Osteoblast (primary cell): ENCODE measurements at regions not wholly inside any gene's neighbourhood (a gene's known extent, or its start where the extent isn't known, plus 50 kb on each side); places are given as distances from the start of the nearest gene placed in this dataset.

ENCODE experiments used
- DNase-seq: peaks from one replicate; pipeline ENCODE4 v3.0.0; 2011; ENCODE audit warnings: low spot score, mixed read lengths; ENCODE audit not compliant: insufficient read length; ENCODE audit errors: missing footprints
- H2AFZ ChIP-seq: 2 replicates; pipeline ENCODE4 v1.6.0; 2011; ENCODE audit warnings: mild to moderate bottlenecking, low read length
- H3K27ac ChIP-seq: 2 replicates; pipeline ENCODE4 v1.5.1; 2011; ENCODE audit warnings: mild to moderate bottlenecking, low read depth, low read length, moderate library complexity
- H3K27me3 ChIP-seq: 2 replicates; pipeline ENCODE4 v1.6.0; 2012; ENCODE audit warnings: mild to moderate bottlenecking, control low read depth, inconsistent platforms, low read length, moderate library complexity; ENCODE audit not compliant: insufficient read depth
- H3K36me3 ChIP-seq: 2 replicates; pipeline ENCODE4 v1.5.1; 2011; ENCODE audit warnings: mild to moderate bottlenecking, low read length, control low read depth, moderate library complexity; ENCODE audit not compliant: insufficient read depth
- H3K4me1 ChIP-seq: 2 replicates; pipeline ENCODE4 v1.5.1; 2011; ENCODE audit warnings: mild to moderate bottlenecking, low read length, control low read depth, moderate library complexity; ENCODE audit not compliant: insufficient read depth
- H3K4me2 ChIP-seq: 2 replicates; pipeline ENCODE4 v1.6.0; 2011; ENCODE audit warnings: mild to moderate bottlenecking, low read length; ENCODE audit not compliant: insufficient read depth
- H3K4me3 ChIP-seq: fragments of 200-600 bp; sonication (generic); 3 replicates; pipeline ENCODE4 v1.5.1; 2012; ENCODE audit warnings: mild to moderate bottlenecking, low read length, inconsistent platforms; ENCODE audit not compliant: insufficient read depth
- H3K79me2 ChIP-seq: 2 replicates; pipeline ENCODE4 v1.6.0; 2012; ENCODE audit warnings: mild to moderate bottlenecking, low read length, control low read depth, inconsistent platforms; ENCODE audit not compliant: insufficient read depth
- H3K9me3 ChIP-seq: 2 replicates; pipeline ENCODE4 v1.5.1; 2011; ENCODE audit warnings: low read depth, low read length, control low read depth
- H4K20me1 ChIP-seq: 2 replicates; pipeline ENCODE4 v1.6.0; 2012; ENCODE audit warnings: mild to moderate bottlenecking, low read length, control low read depth; ENCODE audit not compliant: insufficient read depth
- CTCF ChIP-seq: IDR thresholded peaks from 2 replicates; pipeline ENCODE4 v1.5.1; 2011; ENCODE audit warnings: mild to moderate bottlenecking, low read depth, low read length, moderate library complexity; ENCODE audit errors: extremely low read depth

GRCh38 chr17:53118948-53119347, 703.8 kb upstream of the KIF2B start:
- Histone ChIP-seq H3K27ac (no peak overlapping the region), H3K4me1 (no peaks in the 10 kb centered on the region), H3K4me3 (no peak overlapping the region), H3K27me3 (no peaks in the 10 kb centered on the region), H3K79me2 (no peaks in the 10 kb centered on the region), H4K20me1 (no peaks in the 10 kb centered on the region), H3K4me2 (no peak overlapping the region), H3K36me3 (no peaks in the 10 kb centered on the region), H2AFZ (no peak overlapping the region), H3K9me3 (no peaks in the 10 kb centered on the region)
- no peak for DNase-seq
- no peak for TF ChIP-seq CTCF

- Histone ChIP-seq H3K4me1 (no peaks in the 10 kb centered on the region), H3K36me3 (no peaks in the 10 kb centered on the region), H3K79me2 (no peaks in the 10 kb centered on the region), H3K9me3 (peaks cover 4% of the 10 kb centered on the region), H3K27me3 (no peaks in the 10 kb centered on the region), H3K4me2 (no peak overlapping the region), H4K20me1 (no peaks in the 10 kb centered on the region), H3K27ac (no peak overlapping the region), H3K4me3 (no peak overlapping the region), H2AFZ (no peak overlapping the region)
- TF ChIP-seq CTCF = no peak
- peak; percentile 1 for DNase-seq
These were observed 715.8 kb upstream of the KIF2B start for GRCh38 chr17:53106886-53107285.

- no peaks in the 10 kb centered on the region for H3K79me2 ChIP-seq
- H3K4me2 ChIP-seq = no peak overlapping the region
- H2AFZ ChIP-seq = no peak overlapping the region
- H3K27me3 ChIP-seq = no peaks in the 10 kb centered on the region
- DNase-seq = no peak
- H3K36me3 ChIP-seq = no peaks in the 10 kb centered on the region
- no peaks in the 10 kb centered on the region for H4K20me1 ChIP-seq
- no peak overlapping the region for H3K4me3 ChIP-seq
- H3K9me3 ChIP-seq = peaks cover 6% of the 10 kb centered on the region
- H3K4me1 ChIP-seq = no peaks in the 10 kb centered on the region
- no peak for TF ChIP-seq CTCF
- no peak overlapping the region for H3K27ac ChIP-seq
These were observed 721.0 kb upstream of the KIF2B start for GRCh38 chr17:53101706-53102105.

- no peak overlapping the region for H3K4me3 ChIP-seq
- H3K27me3 ChIP-seq = no peaks in the 10 kb centered on the region
- no peaks in the 10 kb centered on the region for H4K20me1 ChIP-seq
- no peak overlapping the region for H3K27ac ChIP-seq
- no peak for DNase-seq
- H3K79me2 ChIP-seq = no peaks in the 10 kb centered on the region
- no peak for TF ChIP-seq CTCF
- no peaks in the 10 kb centered on the region for H3K4me1 ChIP-seq
- no peak overlapping the region for H2AFZ ChIP-seq
- no peak overlapping the region for H3K4me2 ChIP-seq
- H3K9me3 ChIP-seq = peaks cover 6% of the 10 kb centered on the region
- H3K36me3 ChIP-seq = no peaks in the 10 kb centered on the region
These were observed 722.6 kb upstream of the KIF2B start for GRCh38 chr17:53100126-53100525.
